Trophoblast cell (in vitro differentiated cells and primary cell): ENCODE measurements at regions not wholly inside any gene's neighbourhood (a gene's known extent, or its start where the extent isn't known, plus 50 kb on each side); places are given as distances from the start of the nearest gene placed in this dataset.

Experiments
- DNase-seq, 2 donors: peaks; one replicate each; pipeline ENCODE4 v3.0.0-alpha.2; 2016
- H2AFZ ChIP-seq: 2 replicates; pipeline ENCODE4 v1.6.1; 2013; ENCODE audit warnings: low read length, moderate library complexity, mild to moderate bottlenecking; ENCODE audit not compliant: insufficient read depth, poor library complexity
- H2AK5ac ChIP-seq: 2 replicates; pipeline ENCODE4 v1.6.1; 2013; ENCODE audit warnings: mild to moderate bottlenecking, low read length
- H2BK120ac ChIP-seq: 2 replicates; pipeline ENCODE4 v1.6.1; 2013; ENCODE audit warnings: low read length, mild to moderate bottlenecking, moderate library complexity; ENCODE audit not compliant: insufficient read depth, poor library complexity
- H2BK12ac ChIP-seq: 2 replicates; pipeline ENCODE4 v1.6.1; 2013; ENCODE audit warnings: mild to moderate bottlenecking, low read length, moderate library complexity
- H2BK5ac ChIP-seq: 2 replicates; pipeline ENCODE4 v1.6.1; 2013; ENCODE audit warnings: low read length, low read depth, moderate library complexity, mild to moderate bottlenecking; ENCODE audit not compliant: poor library complexity
- H3K14ac ChIP-seq: 2 replicates; pipeline ENCODE4 v1.6.1; 2013; ENCODE audit warnings: mild to moderate bottlenecking, low read length
- H3K18ac ChIP-seq: 2 replicates; pipeline ENCODE4 v1.6.1; 2013; ENCODE audit warnings: mild to moderate bottlenecking, low read length
- H3K23ac ChIP-seq: 2 replicates; pipeline ENCODE4 v1.6.1; 2013; ENCODE audit warnings: low read length
- H3K27ac ChIP-seq: 2 replicates; pipeline ENCODE4 v1.5.1; 2013; ENCODE audit warnings: low read depth, mild to moderate bottlenecking, inconsistent platforms, low read length, moderate library complexity
- H3K27me3 ChIP-seq: 2 replicates; pipeline ENCODE4 v1.6.1; 2013; ENCODE audit warnings: inconsistent platforms, mild to moderate bottlenecking, low read length, moderate library complexity; ENCODE audit not compliant: insufficient read depth
- H3K36me3 ChIP-seq, 2 experiments: 1 replicate in 1 of 2; 2 replicates in 1 of 2; pipeline ENCODE4 v1.6.1; 2013; ENCODE audit warnings: low read length in 2 of 2, mild to moderate bottlenecking in 2 of 2, moderate library complexity in 1 of 2; ENCODE audit not compliant: insufficient read depth in 2 of 2, control insufficient read depth in 1 of 2
- H3K4ac ChIP-seq: 2 replicates; pipeline ENCODE4 v1.6.1; 2013; ENCODE audit warnings: low read depth, mild to moderate bottlenecking, low read length, moderate library complexity
- H3K4me1 ChIP-seq, 2 experiments: 1 replicate in 1 of 2; 2 replicates in 1 of 2; pipeline ENCODE4 v1.6.1; 2013; ENCODE audit warnings: low read length in 2 of 2, mild to moderate bottlenecking in 2 of 2, moderate library complexity in 1 of 2; ENCODE audit not compliant: insufficient read depth in 2 of 2, control insufficient read depth in 1 of 2
- H3K4me2 ChIP-seq: 2 replicates; pipeline ENCODE4 v1.6.1; 2013; ENCODE audit warnings: inconsistent platforms, mild to moderate bottlenecking, low read length, moderate library complexity
- H3K4me3 ChIP-seq: 2 replicates; pipeline ENCODE4 v1.5.1; 2013; ENCODE audit warnings: mild to moderate bottlenecking, low read depth, low read length, inconsistent platforms
- H3K79me1 ChIP-seq: one replicate; pipeline ENCODE4 v1.6.1; 2013; ENCODE audit warnings: low read length
- H3K79me2 ChIP-seq: 2 replicates; pipeline ENCODE4 v1.6.1; 2013; ENCODE audit warnings: low read length, mild to moderate bottlenecking; ENCODE audit not compliant: control insufficient read depth, insufficient read depth, poor library complexity
- H3K9ac ChIP-seq: 2 replicates; pipeline ENCODE4 v1.6.1; 2013; ENCODE audit warnings: mild to moderate bottlenecking, low read length
- H3K9me3 ChIP-seq: 2 replicates; pipeline ENCODE4 v1.6.1; 2013; ENCODE audit warnings: low read depth, mild to moderate bottlenecking, control low read depth, inconsistent platforms, low read length; ENCODE audit not compliant: insufficient read depth
- H4K12ac ChIP-seq: 2 replicates; pipeline ENCODE4 v1.6.1; 2013; ENCODE audit warnings: low read depth, mild to moderate bottlenecking, low read length, moderate library complexity
- H4K8ac ChIP-seq: 2 replicates; pipeline ENCODE4 v1.6.1; 2013; ENCODE audit warnings: low read depth, mild to moderate bottlenecking, low read length, moderate library complexity
- H4K91ac ChIP-seq: one replicate; pipeline ENCODE4 v1.6.1; 2013; ENCODE audit warnings: low read depth, mild to moderate bottlenecking, low read length, moderate library complexity
- WGBS: extraction: QIAGEN DNeasy Blood & Tissue Kit; methylation state at CpG from one replicate; pipeline ENCODE4 v1.1.7; 2013; ENCODE audit warnings: missing lambda C conversion rate; ENCODE audit not compliant: insufficient read length, insufficient coverage; ENCODE audit errors: extremely low coverage; 5-methylcytosine and 5-hydroxymethylcytosine counted together

DNA sequence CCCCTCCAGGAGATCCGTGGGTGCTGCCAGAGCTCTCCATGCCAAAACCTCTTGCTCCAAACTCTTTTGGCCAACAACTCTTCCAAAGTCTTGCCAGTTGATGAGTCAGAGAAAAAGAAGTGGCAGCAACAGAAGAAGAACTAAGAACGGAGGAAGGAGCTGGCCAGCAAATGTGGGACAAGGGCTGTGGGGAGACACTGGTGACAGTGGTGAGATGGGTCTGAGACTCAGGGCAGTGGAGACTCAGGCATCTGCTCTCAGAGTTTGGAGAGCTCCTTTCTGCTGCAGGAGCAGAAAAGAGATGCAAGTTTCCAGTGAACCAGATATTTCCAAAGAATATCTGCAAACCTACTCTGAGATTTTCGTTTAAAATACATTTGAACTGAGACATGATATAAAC, 92.3 kb upstream of the SEMA6A start:
- H3K79me1 ChIP-seq, result peaks cover 4% of the 10 kb centered on the region
- no peaks in the 10 kb centered on the region for H3K36me3 ChIP-seq
- no peak overlapping the region for H3K27ac ChIP-seq
- H3K14ac ChIP-seq, result no peak overlapping the region
- no peak overlapping the region for H4K8ac ChIP-seq
- no peak overlapping the region for H3K4me3 ChIP-seq
- no peaks in the 10 kb centered on the region for H3K79me2 ChIP-seq
- H3K9me3 ChIP-seq, result peaks cover under 1% of the 10 kb centered on the region
- no peak overlapping the region for H2BK5ac ChIP-seq
- H2BK12ac ChIP-seq, result no peak overlapping the region
- no peak overlapping the region for H2BK120ac ChIP-seq
- H4K12ac ChIP-seq, result no peak overlapping the region
- H3K27me3 ChIP-seq, result no peaks in the 10 kb centered on the region
- no peak overlapping the region for H3K18ac ChIP-seq
- H3K9ac ChIP-seq, result no peak overlapping the region
- no CpG with 5 or more reads among the region's 3 CpGs for WGBS
- no peak overlapping the region for H2AK5ac ChIP-seq
- H3K23ac ChIP-seq, result no peak overlapping the region
- no peak overlapping the region for H2AFZ ChIP-seq
- no peak overlapping the region for H3K4ac ChIP-seq
- H3K4me2 ChIP-seq, result no peak overlapping the region
- DNase-seq, result no peak
- no peak overlapping the region for H4K91ac ChIP-seq
- peaks cover 4 to 5% of the 10 kb centered on the region in 2 experiments for H3K4me1 ChIP-seq

- peak overlapping the region; percentile 65 for H2BK12ac ChIP-seq
- no peak overlapping the region for H4K8ac ChIP-seq
- no peak overlapping the region for H3K27ac ChIP-seq
- peaks cover 13% of the 10 kb centered on the region for H3K9me3 ChIP-seq
- no peak overlapping the region for H3K9ac ChIP-seq
- no CpG with 5 or more reads among the region's 5 CpGs for WGBS
- no peak overlapping the region for H2BK5ac ChIP-seq
- H3K36me3 ChIP-seq, result no peaks in the 10 kb centered on the region
- H3K4ac ChIP-seq, result no peak overlapping the region
- H3K18ac ChIP-seq, result no peak overlapping the region
- peak in 1 of 2 donors; percentile 42 for DNase-seq
- no peak overlapping the region for H4K91ac ChIP-seq
- peaks cover 4 to 5% of the 10 kb centered on the region in 2 experiments for H3K4me1 ChIP-seq
- H3K27me3 ChIP-seq, result no peaks in the 10 kb centered on the region
- no peak overlapping the region for H3K23ac ChIP-seq
- no peak overlapping the region for H3K14ac ChIP-seq
- no peak overlapping the region for H3K4me3 ChIP-seq
- H3K4me2 ChIP-seq, result no peak overlapping the region
- H2BK120ac ChIP-seq, result no peak overlapping the region
- no peak overlapping the region for H2AFZ ChIP-seq
- no peak overlapping the region for H2AK5ac ChIP-seq
- H3K79me1 ChIP-seq, result peaks cover 2% of the 10 kb centered on the region
- no peak overlapping the region for H4K12ac ChIP-seq
- no peaks in the 10 kb centered on the region for H3K79me2 ChIP-seq
These were observed 90.4 kb upstream of the SEMA6A start for GRCh38 chr5:116664988-116665387.

DNA sequence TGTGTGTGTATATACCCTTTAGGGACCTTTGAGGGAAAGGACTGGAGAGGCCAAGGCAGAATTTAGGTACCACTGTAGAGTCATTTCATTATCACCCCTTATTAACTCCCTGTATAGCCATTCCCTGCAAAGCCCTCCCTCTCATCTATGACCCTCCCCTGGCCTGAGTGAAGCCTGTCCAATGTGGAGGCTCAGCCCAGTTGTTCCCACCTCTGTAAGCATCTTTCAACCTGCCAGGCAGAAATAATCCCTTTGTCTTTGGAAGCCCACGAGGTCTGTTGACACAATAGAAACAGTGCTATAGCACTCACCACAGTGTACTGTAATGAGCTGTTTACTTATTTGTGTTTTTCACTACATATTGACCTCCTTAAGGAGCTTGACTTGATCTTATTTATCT, 88.5 kb upstream of the SEMA6A start:
- Histone ChIP-seq H4K8ac (no peak overlapping the region), H2BK12ac (no peak overlapping the region), H3K4ac (no peak overlapping the region), H2AK5ac (no peak overlapping the region), H3K23ac (no peak overlapping the region), H3K9ac (no peak overlapping the region), H3K9me3 (peaks cover 13% of the 10 kb centered on the region), H3K36me3 (no peaks in the 10 kb centered on the region), H3K4me3 (no peak overlapping the region), H3K27ac (no peak overlapping the region), H4K91ac (no peak overlapping the region), H2BK5ac (no peak overlapping the region), H2BK120ac (no peak overlapping the region), H3K4me1 (peaks cover 4 to 5% of the 10 kb centered on the region in 2 experiments), H3K79me2 (no peaks in the 10 kb centered on the region), H3K18ac (no peak overlapping the region), H3K14ac (no peak overlapping the region), H3K79me1 (peaks cover 2% of the 10 kb centered on the region), H2AFZ (no peak overlapping the region), H4K12ac (no peak overlapping the region), H3K4me2 (no peak overlapping the region), H3K27me3 (no peaks in the 10 kb centered on the region)
- no peak for DNase-seq
- no CpG with 5 or more reads among the region's 1 CpG for WGBS

DNA sequence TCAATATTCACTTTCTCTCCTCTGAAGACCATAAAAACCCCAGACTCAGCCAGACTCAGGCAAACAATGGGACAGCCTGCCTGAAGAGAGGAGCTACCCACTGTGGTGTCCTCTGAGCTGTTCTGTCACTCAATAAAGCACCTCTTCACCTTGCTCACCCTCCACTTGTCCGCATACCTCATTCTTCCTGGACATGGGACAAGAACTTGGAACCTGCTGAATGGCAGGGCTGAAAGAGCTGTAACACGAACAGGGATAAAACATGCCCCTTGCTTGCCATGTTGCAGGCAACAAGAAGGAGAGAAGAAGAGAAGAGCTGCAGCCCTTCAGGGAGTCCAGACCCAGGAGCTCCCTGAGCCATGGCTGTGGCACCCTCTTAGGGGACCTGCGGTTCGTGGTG, 86.8 kb upstream of the SEMA6A start:
- no peak overlapping the region for H2BK120ac ChIP-seq
- no peak overlapping the region for H3K23ac ChIP-seq
- H4K8ac ChIP-seq, result no peak overlapping the region
- H3K4me2 ChIP-seq, result no peak overlapping the region
- no peak overlapping the region for H3K9ac ChIP-seq
- no peak overlapping the region for H2BK5ac ChIP-seq
- H2AFZ ChIP-seq, result no peak overlapping the region
- no peaks in the 10 kb centered on the region for H3K27me3 ChIP-seq
- peaks cover 4% of the 10 kb centered on the region for H3K79me1 ChIP-seq
- H3K36me3 ChIP-seq, result no peaks in the 10 kb centered on the region
- no peak for DNase-seq
- no peak overlapping the region for H3K4ac ChIP-seq
- H3K4me1 ChIP-seq, result peaks cover 4 to 5% of the 10 kb centered on the region in 2 experiments
- H2BK12ac ChIP-seq, result no peak overlapping the region
- no peak overlapping the region for H3K18ac ChIP-seq
- H4K91ac ChIP-seq, result peak overlapping the region; percentile 58
- H3K14ac ChIP-seq, result no peak overlapping the region
- H4K12ac ChIP-seq, result no peak overlapping the region
- H3K27ac ChIP-seq, result no peak overlapping the region
- H3K4me3 ChIP-seq, result no peak overlapping the region
- H3K9me3 ChIP-seq, result peaks cover 13% of the 10 kb centered on the region
- no peaks in the 10 kb centered on the region for H3K79me2 ChIP-seq
- peak overlapping the region; percentile 15 for H2AK5ac ChIP-seq
- WGBS, result no CpG with 5 or more reads among the region's 4 CpGs
